CD4-positive, CD25-positive, alpha-beta regulatory T cell (primary cell): ENCODE measurements at regions not wholly inside any gene's neighbourhood (a gene's known extent, or its start where the extent isn't known, plus 50 kb on each side); places are given as distances from the start of the nearest gene placed in this dataset.

Experiments used
- ATAC-seq, 2 donors: fragments of 150-1000 bp; cut with Tn5 transposase; one replicate each; pipeline ENCODE4 v1.10.0; 2021; ENCODE audit warnings: low read depth in 2 of 2, moderate number of reproducible peaks in 2 of 2, moderate library complexity in 1 of 2
- DNase-seq, 3 donors: peaks; one replicate each; pipeline versions ENCODE4 v3.0.0 to v3.0.0-alpha.2; 2012 to 2022; ENCODE audit warnings: mixed read lengths in 1 of 3
- H3K27ac ChIP-seq: one replicate; pipeline ENCODE4 v1.7.0; 2013; ENCODE audit warnings: mild to moderate bottlenecking, low read length; ENCODE audit not compliant: insufficient read depth, poor library complexity, severe bottlenecking
- H3K27me3 ChIP-seq: one replicate; pipeline ENCODE4 v1.7.0; 2013; ENCODE audit warnings: low read length; ENCODE audit not compliant: control insufficient read depth, insufficient read depth
- H3K36me3 ChIP-seq: one replicate; pipeline ENCODE4 v1.7.0; 2013; ENCODE audit warnings: mild to moderate bottlenecking, low read length, moderate library complexity; ENCODE audit not compliant: control insufficient read depth, insufficient read depth
- H3K4me1 ChIP-seq: 2 replicates; pipeline ENCODE4 v1.7.0; 2013; ENCODE audit warnings: mild to moderate bottlenecking, low read length; ENCODE audit not compliant: insufficient read depth, control insufficient read depth, poor library complexity, severe bottlenecking
- H3K4me3 ChIP-seq: one replicate; pipeline ENCODE4 v1.7.0; 2013; ENCODE audit warnings: low read depth, mild to moderate bottlenecking, low read length, moderate library complexity
- H3K9me3 ChIP-seq, 2 experiments: 1 replicate in 1 of 2; 2 replicates in 1 of 2; pipeline ENCODE4 v1.7.0; 2013; ENCODE audit warnings: low read length in 2 of 2, mild to moderate bottlenecking in 1 of 2, moderate library complexity in 1 of 2; ENCODE audit not compliant: control insufficient read depth in 2 of 2
- H3K27ac Mint-ChIP-seq, 3 donors: one replicate each; pipeline ENCODE4 v1.8.0; 2020 to 2022; ENCODE audit warnings: mild to moderate bottlenecking in 3 of 3, mixed read lengths in 3 of 3, moderate library complexity in 2 of 3
- H3K27me3 Mint-ChIP-seq: one replicate; pipeline ENCODE4 v1.8.0; 2022; ENCODE audit warnings: mild to moderate bottlenecking, mixed read lengths
- H3K36me3 Mint-ChIP-seq: one replicate; pipeline ENCODE4 v1.8.0; 2020; ENCODE audit warnings: mixed read lengths
- H3K4me1 Mint-ChIP-seq, 4 donors: one replicate each; pipeline ENCODE4 v1.8.0; 2020 to 2022; ENCODE audit warnings: mixed read lengths in 4 of 4, mild to moderate bottlenecking in 1 of 4
- H3K4me3 Mint-ChIP-seq, 4 donors: one replicate each; pipeline ENCODE4 v1.8.0; 2020 to 2022; ENCODE audit warnings: mild to moderate bottlenecking in 4 of 4, mixed read lengths in 4 of 4, moderate library complexity in 3 of 4
- H3K9me3 Mint-ChIP-seq, 7 donors: one replicate each; pipeline ENCODE4 v1.8.0; 2020 to 2022; ENCODE audit warnings: mixed read lengths in 7 of 7, mild to moderate bottlenecking in 3 of 7, moderate library complexity in 2 of 7

GRCh38 chr11:33476945-33477606 lies 219.9 kb downstream of the HIPK3 start:
- Mint-ChIP-seq H3K36me3 (no peaks in the 10 kb centered on the region), H3K4me1 (no peaks in the 10 kb centered on the region), H3K4me3 (no peak overlapping the region), H3K9me3 (no peaks in the 10 kb centered on the region), H3K27me3 (peaks cover 4% of the 10 kb centered on the region), H3K27ac (no peak overlapping the region)
- Histone ChIP-seq H3K36me3 (no peaks in the 10 kb centered on the region), H3K4me1 (no peaks in the 10 kb centered on the region), H3K4me3 (no peak overlapping the region), H3K27ac (no peak overlapping the region), H3K9me3 (no peaks in the 10 kb centered on the region), H3K27me3 (peaks cover 2% of the 10 kb centered on the region)
- no peak for ATAC-seq
- DNase-seq: no peak

GRCh38 chr11:33475993-33476392 lies 218.8 kb downstream of the HIPK3 start:
- H3K4me1 Mint-ChIP-seq: no peaks in the 10 kb centered on the region
- Histone ChIP-seq H3K36me3 (no peaks in the 10 kb centered on the region), H3K9me3 (no peaks in the 10 kb centered on the region), H3K27ac (no peak overlapping the region), H3K4me1 (no peaks in the 10 kb centered on the region), H3K4me3 (no peak overlapping the region), H3K27me3 (peaks cover 2% of the 10 kb centered on the region)
- H3K27me3 Mint-ChIP-seq: peaks cover 4% of the 10 kb centered on the region
- no peak overlapping the region for H3K27ac Mint-ChIP-seq
- DNase-seq: no peak
- H3K4me3 Mint-ChIP-seq: no peak overlapping the region
- H3K9me3 Mint-ChIP-seq: no peaks in the 10 kb centered on the region
- no peaks in the 10 kb centered on the region for H3K36me3 Mint-ChIP-seq
- ATAC-seq: no peak

GRCh38 chr11:33474866-33475265 lies 217.7 kb downstream of the HIPK3 start:
- no peaks in the 10 kb centered on the region for H3K9me3 Mint-ChIP-seq

GRCh38 chr11:33471541-33471940 lies 214.4 kb downstream of the HIPK3 start:
- Mint-ChIP-seq H3K4me3 (no peak overlapping the region), H3K36me3 (no peaks in the 10 kb centered on the region), H3K27ac (no peak overlapping the region), H3K9me3 (no peaks in the 10 kb centered on the region), H3K27me3 (no peaks in the 10 kb centered on the region), H3K4me1 (no peaks in the 10 kb centered on the region)
- no peaks in the 10 kb centered on the region for H3K27me3 ChIP-seq
- H3K9me3 ChIP-seq: no peaks in the 10 kb centered on the region
- H3K36me3 ChIP-seq: no peaks in the 10 kb centered on the region
- ATAC-seq: no peak
- no peaks in the 10 kb centered on the region for H3K4me1 ChIP-seq
- no peak overlapping the region for H3K27ac ChIP-seq
- no peak overlapping the region for H3K4me3 ChIP-seq
- DNase-seq: no peak

More at GRCh38 chr11:33474866-33475265, 217.7 kb downstream of the HIPK3 start:
- Mint-ChIP-seq H3K36me3 (no peaks in the 10 kb centered on the region), H3K27me3 (peaks cover 4% of the 10 kb centered on the region), H3K27ac (no peak overlapping the region), H3K4me3 (no peak overlapping the region), H3K4me1 (no peaks in the 10 kb centered on the region)
- Histone ChIP-seq H3K36me3 (no peaks in the 10 kb centered on the region), H3K27me3 (peaks cover 2% of the 10 kb centered on the region), H3K9me3 (no peaks in the 10 kb centered on the region), H3K4me1 (no peaks in the 10 kb centered on the region), H3K4me3 (no peak overlapping the region), H3K27ac (no peak overlapping the region)
- ATAC-seq (no peak), DNase-seq (no peak)

GRCh38 chr11:33467966-33468365 lies 210.8 kb downstream of the HIPK3 start:
- H3K9me3 ChIP-seq: no peaks in the 10 kb centered on the region
- DNase-seq (no peak), ATAC-seq (no peak)
- no peaks in the 10 kb centered on the region for H3K27me3 ChIP-seq
- H3K4me3 Mint-ChIP-seq: no peak overlapping the region
- no peak overlapping the region for H3K27ac ChIP-seq
- H3K4me1 Mint-ChIP-seq: no peaks in the 10 kb centered on the region
- H3K4me3 ChIP-seq: no peak overlapping the region
- peaks cover 0 to 3% (median 0%) of the 10 kb centered on the region in 7 donors for H3K9me3 Mint-ChIP-seq
- no peaks in the 10 kb centered on the region for H3K4me1 ChIP-seq
- no peaks in the 10 kb centered on the region for H3K36me3 Mint-ChIP-seq
- H3K36me3 ChIP-seq: no peaks in the 10 kb centered on the region
- no peak overlapping the region for H3K27ac Mint-ChIP-seq
- H3K27me3 Mint-ChIP-seq: peaks cover 11% of the 10 kb centered on the region

- Mint-ChIP-seq H3K36me3 (no peaks in the 10 kb centered on the region), H3K4me3 (no peak overlapping the region), H3K9me3 (peaks cover 0 to 4% (median 0%) of the 10 kb centered on the region in 7 donors), H3K27ac (no peak overlapping the region), H3K4me1 (no peaks in the 10 kb centered on the region), H3K27me3 (peaks cover 11% of the 10 kb centered on the region)
- Histone ChIP-seq H3K4me3 (no peak overlapping the region), H3K9me3 (no peaks in the 10 kb centered on the region), H3K4me1 (no peaks in the 10 kb centered on the region), H3K27me3 (peaks cover 2% of the 10 kb centered on the region), H3K36me3 (no peaks in the 10 kb centered on the region), H3K27ac (no peak overlapping the region)
- ATAC-seq (no peak), DNase-seq (no peak)
These were observed 205.9 kb downstream of the HIPK3 start for GRCh38 chr11:33463059-33463458.

GRCh38 chr11:33461369-33462125 lies 204.4 kb downstream of the HIPK3 start:
- Mint-ChIP-seq H3K27me3 (peaks cover 11% of the 10 kb centered on the region), H3K4me1 (no peaks in the 10 kb centered on the region), H3K9me3 (peaks cover 0 to 4% (median 0%) of the 10 kb centered on the region in 7 donors), H3K4me3 (no peak overlapping the region), H3K27ac (no peak overlapping the region), H3K36me3 (no peaks in the 10 kb centered on the region)
- no peaks in the 10 kb centered on the region for H3K4me1 ChIP-seq
- no peak overlapping the region for H3K4me3 ChIP-seq
- ATAC-seq (no peak), DNase-seq (no peak)
- no peaks in the 10 kb centered on the region for H3K9me3 ChIP-seq
- H3K36me3 ChIP-seq: no peaks in the 10 kb centered on the region
- peaks cover 2% of the 10 kb centered on the region for H3K27me3 ChIP-seq
- H3K27ac ChIP-seq: no peak overlapping the region

GRCh38 chr11:33457948-33458347 lies 200.8 kb downstream of the HIPK3 start:
- ATAC-seq (no peak), DNase-seq (no peak)
- Histone ChIP-seq H3K4me1 (no peaks in the 10 kb centered on the region), H3K9me3 (no peaks in the 10 kb centered on the region), H3K27ac (no peak overlapping the region), H3K27me3 (peaks cover 2% of the 10 kb centered on the region), H3K4me3 (no peak overlapping the region), H3K36me3 (no peaks in the 10 kb centered on the region)
- Mint-ChIP-seq H3K9me3 (peaks cover 0 to 1% (median 0%) of the 10 kb centered on the region in 7 donors), H3K27me3 (no peaks in the 10 kb centered on the region), H3K4me1 (no peaks in the 10 kb centered on the region), H3K36me3 (no peaks in the 10 kb centered on the region), H3K4me3 (no peak overlapping the region), H3K27ac (no peak overlapping the region)
